ENCODE measurements at regions not wholly inside any gene's neighbourhood (a gene's known extent, or its start where the extent isn't known, plus 50 kb on each side); places are given as distances from the start of the nearest gene placed in this dataset.

DNA sequence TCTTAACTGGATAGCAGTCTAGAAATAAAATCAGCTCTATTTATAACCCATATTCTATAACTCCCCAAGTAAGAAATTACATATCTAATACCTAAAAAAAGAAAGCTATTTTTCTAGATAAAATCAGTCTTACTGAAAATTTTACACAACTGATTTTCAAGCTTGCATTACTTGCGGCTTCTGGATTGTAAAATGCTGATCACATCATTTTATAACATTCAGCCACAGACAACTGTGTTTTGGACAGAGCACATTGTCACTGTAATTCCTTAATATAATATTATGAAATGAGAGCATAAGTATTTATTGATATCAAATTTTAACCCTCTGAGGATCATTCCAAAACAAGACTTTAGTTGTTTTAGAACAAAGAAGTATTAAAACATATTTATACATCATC lies 78.5 kb upstream of the ARID2 start:
- no peak for TF ChIP-seq CTCF (IDR thresholded peaks at IDR 0.05; ENCODE audit: low read length)
- no peak for TF ChIP-seq EZH2phosphoT487 (IDR thresholded peaks at IDR 0.05; ENCODE audit: low read length)

All from MM.1S (cell line).